AML-193 (cell line): ENCODE measurements at regions not wholly inside any gene's neighbourhood (a gene's known extent, or its start where the extent isn't known, plus 50 kb on each side); places are given as distances from the start of the nearest gene placed in this dataset.
"Not testable (repeated sequence)": the region's sequence is repeated elsewhere in the genome, so short reads cannot be mapped to it uniquely, and the experiment has no call there.

Experiments used
- DNase-seq, 2 experiments: peaks; one replicate each; lab custom pipeline; 2025; lab: John Stamatoyannopoulos, UW

GRCh38 chr2:240374085-240374907 is 61.2 kb upstream of the GPC1 start:
- DNase-seq: no peak

GRCh38 chr2:240375024-240375645 is 60.3 kb upstream of the GPC1 start:
- no peak for DNase-seq

- DNase-seq: no peak
Observed at GRCh38 chr2:240376739-240377138, 58.7 kb upstream of the GPC1 start.

GRCh38 chr2:240377366-240377765 is 58.1 kb upstream of the GPC1 start:
- no peak for DNase-seq

- DNase-seq: no peak
Observed at GRCh38 chr2:240379089-240379636, 56.3 kb upstream of the GPC1 start.

- no peak for DNase-seq
Observed at GRCh38 chr2:240383099-240383758, 52.2 kb upstream of the GPC1 start.

GRCh38 chr2:240383871-240384700 is 51.4 kb upstream of the GPC1 start:
- DNase-seq: no peak

GRCh38 chr2:240384711-240385450 is 50.6 kb upstream of the GPC1 start:
- DNase-seq: no peak

GRCh38 chr2:240385451-240386161 is 49.9 kb upstream of the GPC1 start:
- not testable (repeated sequence) for DNase-seq
